GM12878 (cell line): ENCODE measurements at regions not wholly inside any gene's neighbourhood (a gene's known extent, or its start where the extent isn't known, plus 50 kb on each side); places are given as distances from the start of the nearest gene placed in this dataset.

ENCODE experiments used
- ATAC-seq: fragments of 200-7000 bp; cut with Tn5 transposase; 3 replicates; pipeline ENCODE4 v1.9.1; 2020; ENCODE audit warnings: mild to moderate bottlenecking, moderate library complexity
- BruUV-seq: library from RNA; stranded (reverse); fragments of 400-500 nt; replicated peaks from 2 replicates; lab custom pipeline; 2021; lab: Mats Ljungman, UMichigan
- CTCF ChIA-PET: fragments of 300-600 bp; sonication (Branson Sonifier 250); formaldehyde crosslinking; extraction: SDS; loops from one replicate; lab custom pipeline; 2021; ENCODE audit warnings: inconsistent platforms; lab: Yijun Ruan, JAX
- POLR2A ChIA-PET: fragments of 350-600 bp; formaldehyde crosslinking; extraction: SDS; loops from one replicate; lab custom pipeline; 2021; ENCODE audit warnings: inconsistent platforms; lab: Charles Lee
- RAD21 ChIA-PET: fragments of 300-600 bp; sonication (Branson Sonifier 250); formaldehyde crosslinking; loops from one replicate; lab custom pipeline; 2023; ENCODE audit warnings: antibody characterized with exemption; ENCODE audit not compliant: unreplicated experiment; lab: Charles Lee
- SMC1A ChIA-PET: fragments of 300-600 bp; sonication (Branson Sonifier 250); formaldehyde crosslinking; loops from one replicate; lab custom pipeline; 2023; ENCODE audit not compliant: unreplicated experiment, uncharacterized antibody; lab: Charles Lee
- DNase-seq: peaks from one replicate; pipeline ENCODE4 v3.0.0-alpha.2; 2011; ENCODE audit warnings: low read depth, low spot score
- FAIRE-seq: peaks from 3 replicates; lab custom pipeline; 2011; peaks lifted over from hg19 to GRCh38; lab: Jason Lieb, UNC
- H2AFZ ChIP-seq: 2 replicates; pipeline ENCODE4 v1.6.0; 2011; ENCODE audit warnings: low read depth, low read length, control low read depth; ENCODE audit not compliant: control insufficient read depth
- H3K27ac ChIP-seq: 2 replicates; pipeline ENCODE4 v1.5.1; 2011; ENCODE audit warnings: control low read depth; ENCODE audit not compliant: control insufficient read depth, insufficient read depth
- H3K27me3 ChIP-seq, 2 experiments: replicated peaks in 1 of 2; 2 replicates each; pipeline versions ENCODE4 v1.6.0 to v1.6.1; 2011; ENCODE audit warnings: low read length in 1 of 2; ENCODE audit not compliant: control insufficient read depth in 2 of 2, insufficient read depth in 2 of 2
- H3K36me3 ChIP-seq, 2 experiments: 2 replicates each; pipeline ENCODE4 v1.5.1; 2011; ENCODE audit warnings: low read length in 1 of 2; ENCODE audit not compliant: control insufficient read depth in 2 of 2, insufficient read depth in 2 of 2
- H3K4me1 ChIP-seq: 2 replicates; pipeline ENCODE4 v1.6.1; 2011; ENCODE audit warnings: mild to moderate bottlenecking, low read length, moderate library complexity, mixed read lengths; ENCODE audit not compliant: control insufficient read depth, insufficient read depth
- H3K4me2 ChIP-seq: 2 replicates; pipeline ENCODE4 v1.6.0; 2011; ENCODE audit warnings: control low read depth; ENCODE audit not compliant: control insufficient read depth, insufficient read depth
- H3K4me3 ChIP-seq: fragments of 200-600 bp; sonication (generic); 2 replicates; pipeline ENCODE4 v1.5.1; 2016
- H3K79me2 ChIP-seq: 2 replicates; pipeline ENCODE4 v1.6.0; 2011; ENCODE audit warnings: low read length; ENCODE audit not compliant: control insufficient read depth, insufficient read depth
- H3K9ac ChIP-seq: 2 replicates; pipeline ENCODE4 v1.8.0; 2011; ENCODE audit warnings: low read length, control low read depth, mixed read lengths; ENCODE audit not compliant: control insufficient read depth, insufficient read depth
- H3K9me3 ChIP-seq: replicated peaks from 3 replicates; pipeline ENCODE4 v1.5.1; 2011; ENCODE audit warnings: mild to moderate bottlenecking, low read length; ENCODE audit not compliant: control insufficient read depth, insufficient read depth
- H4K20me1 ChIP-seq: 2 replicates; pipeline ENCODE4 v1.6.0; 2011; ENCODE audit not compliant: control insufficient read depth, insufficient read depth
- ATF3 ChIP-seq: IDR thresholded peaks from 2 replicates; pipeline ENCODE4 v1.6.1; 2011; ENCODE audit warnings: low read depth, mild to moderate bottlenecking, low read length, moderate library complexity, borderline replicate concordance; ENCODE audit errors: extremely low read depth
- BACH1 ChIP-seq: fragments of 450-650 bp; IDR thresholded peaks from 2 replicates; pipeline ENCODE4 v1.6.1; 2017; ENCODE audit warnings: mild to moderate bottlenecking, borderline replicate concordance
- BCL11A ChIP-seq: IDR thresholded peaks from 2 replicates; pipeline ENCODE4 v1.6.1; 2011; ENCODE audit warnings: low read depth, low read length
- DPF2 ChIP-seq: fragments of 450-650 bp; IDR thresholded peaks from 2 replicates; pipeline ENCODE4 v1.6.1; 2017; ENCODE audit warnings: mild to moderate bottlenecking
- ETV6 ChIP-seq, 2 experiments: fragments of 450-650 bp in 1 of 2; IDR thresholded peaks in 1 of 2; conservative IDR thresholded peaks in 1 of 2; 2 replicates each; pipeline ENCODE4 v1.6.1; 2014; ENCODE audit warnings: antibody characterized with exemption in 1 of 2, borderline replicate concordance in 1 of 2, low read depth in 1 of 2, mild to moderate bottlenecking in 1 of 2, moderate library complexity in 1 of 2
- GABPA ChIP-seq: IDR thresholded peaks from 2 replicates; pipeline ENCODE4 v1.6.1; 2014; ENCODE audit warnings: antibody characterized with exemption, low read depth, mild to moderate bottlenecking, inconsistent platforms
- HSF1 ChIP-seq: fragments of 150-350 bp; IDR thresholded peaks from 2 replicates; pipeline ENCODE4 v1.6.1; 2014; ENCODE audit warnings: mild to moderate bottlenecking, low read depth, low read length
- IKZF2 ChIP-seq, 2 experiments: fragments of 450-650 bp; IDR thresholded peaks; 2 replicates each; pipeline ENCODE4 v1.6.1; 2017; ENCODE audit warnings: mild to moderate bottlenecking in 2 of 2, moderate library complexity in 2 of 2
- MLLT1 ChIP-seq: fragments of 450-650 bp; IDR thresholded peaks from 2 replicates; pipeline ENCODE4 v1.6.1; 2016; ENCODE audit warnings: mild to moderate bottlenecking
- NBN ChIP-seq: fragments of 450-650 bp; IDR thresholded peaks from 2 replicates; pipeline ENCODE4 v1.6.1; 2016
- NFYA ChIP-seq: IDR thresholded peaks from 2 replicates; pipeline ENCODE4 v1.6.1; 2011; ENCODE audit warnings: low read depth, mild to moderate bottlenecking, low read length, improper control_type of control experiment, borderline replicate concordance
- WRNIP1 ChIP-seq: IDR thresholded peaks from 2 replicates; pipeline ENCODE4 v1.6.1; 2011; ENCODE audit warnings: low read depth, low read length, improper control_type of control experiment, borderline replicate concordance
- ZNF207 ChIP-seq: fragments of 450-650 bp; IDR thresholded peaks from 2 replicates; pipeline ENCODE4 v1.6.1; 2014; ENCODE audit warnings: antibody characterized with exemption, mild to moderate bottlenecking, borderline replicate concordance
- ZZZ3 ChIP-seq: IDR thresholded peaks from 2 replicates; pipeline ENCODE4 v1.6.1; 2011; ENCODE audit warnings: low read depth; ENCODE audit not compliant: control insufficient read depth, insufficient read length
- WGBS: methylation state at CpG from one replicate; pipeline ENCODE4 v1.1.6; 2016; ENCODE audit warnings: low lambda C conversion rate; ENCODE audit not compliant: insufficient replicate concordance, insufficient coverage; ENCODE audit errors: missing lambda C conversion rate; 5-methylcytosine and 5-hydroxymethylcytosine counted together
- in situ Hi-C: fragments of 300-500 bp; cut with MboI; formaldehyde crosslinking; loops from 9 replicates; pipeline ENCODE4 v1.14.3; 2018; ENCODE audit warnings: mixed read lengths
- intact Hi-C: fragments of 100-400 bp; cut with micrococcal nuclease; formaldehyde crosslinking; loops from one replicate; pipeline ENCODE4 v1.14.2; 2022; ENCODE audit not compliant: unreplicated experiment

GRCh38 chr11:26018336-26018735 lies 313.6 kb upstream of the ANO3 start:
- FAIRE-seq (no peak), DNase-seq (no peak), ATAC-seq (no peak)
- Histone ChIP-seq H2AFZ (no peak overlapping the region), H3K36me3 (no peaks in the 10 kb centered on the region), H3K27ac (no peak overlapping the region), H3K4me1 (no peaks in the 10 kb centered on the region), H3K79me2 (no peaks in the 10 kb centered on the region), H3K27me3 (no peaks in the 10 kb centered on the region), H3K4me3 (no peak overlapping the region), H3K4me2 (no peak overlapping the region), H3K9ac (no peak overlapping the region), H4K20me1 (no peaks in the 10 kb centered on the region), H3K9me3 (no peaks in the 10 kb centered on the region)
- ChIA-PET RAD21 (no interaction called here), SMC1A (interaction anchor here (1.0 to 1.5 kb wide), 2 partner anchors 8 to 26 kb away, joined by 4 to 5 read pairs; no protein-coding TSS in a partner anchor), CTCF (interaction anchor here (0.6 kb wide), 1 partner anchor 375 kb away, joined by 3 read pairs; no protein-coding TSS in a partner anchor), POLR2A (no interaction called here)
- no TSS peak for BruUV-seq
- TF ChIP-seq NFYA: no peak
- TF ChIP-seq BCL11A: no peak
- TF ChIP-seq IKZF2 (IDR thresholded peaks at IDR 0.05): no peak
- TF ChIP-seq DPF2: no peak
- TF ChIP-seq GABPA: no peak
- no peak for TF ChIP-seq MLLT1
- TF ChIP-seq ZZZ3: no peak
- in situ Hi-C loops (no loop called here), intact Hi-C loops (no loop called here)

- POLR2A ChIA-PET: no interaction called here
- no peak for ATAC-seq
- intact Hi-C loops: no loop called here
- Histone ChIP-seq H3K9me3 (no peaks in the 10 kb centered on the region), H3K27ac (no peak overlapping the region), H3K4me3 (no peak overlapping the region), H3K27me3 (no peaks in the 10 kb centered on the region), H3K9ac (no peak overlapping the region), H3K79me2 (no peaks in the 10 kb centered on the region)
- BruUV-seq: no TSS peak
- RAD21 ChIA-PET: no interaction called here
- CTCF ChIA-PET: no interaction called here
- TF ChIP-seq BACH1: no peak
- no peak for TF ChIP-seq ETV6 (conservative IDR thresholded peaks at IDR 0.05 in 1 of 2, IDR thresholded peaks at IDR 0.05 in 1 of 2; ENCODE audit: borderline replicate concordance in 1 of 2, low read depth in 1 of 2)
- no peak for TF ChIP-seq HSF1
- no peak for TF ChIP-seq ZNF207
- TF ChIP-seq NBN: no peak
- no peak for TF ChIP-seq ATF3
- no peak for TF ChIP-seq WRNIP1
- TF ChIP-seq, all 136 proteins: peak for 0
- Histone ChIP-seq H3K4me2 (no peak overlapping the region), H2AFZ (no peak overlapping the region), H4K20me1 (no peaks in the 10 kb centered on the region), H3K4me1 (no peaks in the 10 kb centered on the region), H3K36me3 (no peaks in the 10 kb centered on the region)
- FAIRE-seq (no peak), DNase-seq (no peak)
- in situ Hi-C loops: no loop called here
- 91% methylated on average over 3 of the region's 3 CpGs for WGBS
- SMC1A ChIA-PET: interaction anchor here (1.0 kb wide), 1 partner anchor 9 kb away, joined by 3 read pairs; no protein-coding TSS in a partner anchor
These were observed 312.5 kb upstream of the ANO3 start for GRCh38 chr11:26019386-26019785.
